ENCODE measurements at regions not wholly inside any gene's neighbourhood (a gene's known extent, or its start where the extent isn't known, plus 50 kb on each side); places are given as distances from the start of the nearest gene placed in this dataset.
A peak's percentile ranks its signal among the peaks of the same experiment; 100 is the strongest.

DNA sequence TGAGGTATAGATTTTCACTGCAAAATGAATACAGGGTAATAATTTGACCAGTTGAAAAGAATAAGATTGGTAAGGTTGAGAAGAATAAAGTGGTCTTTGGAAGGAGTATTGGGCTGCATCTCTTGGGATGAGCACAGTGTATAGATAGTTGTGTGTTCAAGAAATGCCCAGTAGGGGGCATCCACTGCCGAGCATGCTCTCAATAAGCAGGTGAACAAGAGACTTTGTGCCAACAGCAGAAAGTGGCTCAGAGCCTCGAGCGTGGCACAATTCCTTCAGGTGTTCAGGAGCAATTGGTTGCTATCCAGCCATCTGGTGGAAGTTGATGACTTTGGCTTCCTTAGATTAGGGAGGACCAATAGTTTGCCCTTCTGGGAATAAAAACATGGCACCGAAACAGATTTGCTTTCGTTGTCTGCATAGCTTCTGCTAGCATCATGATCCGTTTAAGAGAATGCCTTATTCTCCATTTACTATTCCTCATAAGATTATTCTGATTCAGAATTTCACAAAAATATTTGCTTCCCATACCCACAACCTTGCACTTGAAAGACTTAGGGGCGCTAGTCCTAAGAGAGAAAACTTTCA is 258.1 kb upstream of the NEIL3 start:
- H3K79me2 ChIP-seq (ENCODE audit: insufficient read depth, low read length) = no peaks in the 10 kb centered on the region
- no peaks in the 10 kb centered on the region for H3K9me3 ChIP-seq (ENCODE audit: insufficient read depth, low read depth, low read length)
- no peaks in the 10 kb centered on the region for H4K20me1 ChIP-seq (ENCODE audit: insufficient read depth, low read length, poor library complexity, severe bottlenecking)
- H3K9me2 ChIP-seq (replicated peaks; ENCODE audit: low read depth, low read length) = no peaks in the 10 kb centered on the region
- no peak for TF ChIP-seq EZH2phosphoT487 (IDR thresholded peaks at IDR 0.05; ENCODE audit: borderline replicate concordance)
- TF ChIP-seq, protein P1, sequence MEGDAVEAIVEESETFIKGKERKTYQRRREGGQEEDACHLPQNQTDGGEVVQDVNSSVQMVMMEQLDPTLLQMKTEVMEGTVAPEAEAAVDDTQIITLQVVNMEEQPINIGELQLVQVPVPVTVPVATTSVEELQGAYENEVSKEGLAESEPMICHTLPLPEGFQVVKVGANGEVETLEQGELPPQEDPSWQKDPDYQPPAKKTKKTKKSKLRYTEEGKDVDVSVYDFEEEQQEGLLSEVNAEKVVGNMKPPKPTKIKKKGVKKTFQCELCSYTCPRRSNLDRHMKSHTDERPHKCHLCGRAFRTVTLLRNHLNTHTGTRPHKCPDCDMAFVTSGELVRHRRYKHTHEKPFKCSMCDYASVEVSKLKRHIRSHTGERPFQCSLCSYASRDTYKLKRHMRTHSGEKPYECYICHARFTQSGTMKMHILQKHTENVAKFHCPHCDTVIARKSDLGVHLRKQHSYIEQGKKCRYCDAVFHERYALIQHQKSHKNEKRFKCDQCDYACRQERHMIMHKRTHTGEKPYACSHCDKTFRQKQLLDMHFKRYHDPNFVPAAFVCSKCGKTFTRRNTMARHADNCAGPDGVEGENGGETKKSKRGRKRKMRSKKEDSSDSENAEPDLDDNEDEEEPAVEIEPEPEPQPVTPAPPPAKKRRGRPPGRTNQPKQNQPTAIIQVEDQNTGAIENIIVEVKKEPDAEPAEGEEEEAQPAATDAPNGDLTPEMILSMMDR (conservative IDR thresholded peaks at IDR 0.05; ENCODE audit: low read length) = peak; percentile 76
- no peaks in the 10 kb centered on the region for H3K36me3 ChIP-seq (ENCODE audit: insufficient read depth, low read length)
- H3K4me3 ChIP-seq (ENCODE audit: low read length, poor library complexity, severe bottlenecking) = no peak overlapping the region
- H3F3A ChIP-seq (ENCODE audit: low read depth) = no peaks in the 10 kb centered on the region
- no peak overlapping the region for H3K9ac ChIP-seq (ENCODE audit: low read depth, low read length, poor library complexity, severe bottlenecking)
- H3K4me1 ChIP-seq (ENCODE audit: insufficient read depth, low read length, poor library complexity, severe bottlenecking) = no peaks in the 10 kb centered on the region
- H3K4me2 ChIP-seq (ENCODE audit: low read depth, low read length, poor library complexity, severe bottlenecking) = no peak overlapping the region
- H3K27me3 ChIP-seq (ENCODE audit: insufficient read depth, low read length, poor library complexity, severe bottlenecking) = no peaks in the 10 kb centered on the region
- H2AFZ ChIP-seq (ENCODE audit: low read length) = peak overlapping the region; percentile 57

DNA sequence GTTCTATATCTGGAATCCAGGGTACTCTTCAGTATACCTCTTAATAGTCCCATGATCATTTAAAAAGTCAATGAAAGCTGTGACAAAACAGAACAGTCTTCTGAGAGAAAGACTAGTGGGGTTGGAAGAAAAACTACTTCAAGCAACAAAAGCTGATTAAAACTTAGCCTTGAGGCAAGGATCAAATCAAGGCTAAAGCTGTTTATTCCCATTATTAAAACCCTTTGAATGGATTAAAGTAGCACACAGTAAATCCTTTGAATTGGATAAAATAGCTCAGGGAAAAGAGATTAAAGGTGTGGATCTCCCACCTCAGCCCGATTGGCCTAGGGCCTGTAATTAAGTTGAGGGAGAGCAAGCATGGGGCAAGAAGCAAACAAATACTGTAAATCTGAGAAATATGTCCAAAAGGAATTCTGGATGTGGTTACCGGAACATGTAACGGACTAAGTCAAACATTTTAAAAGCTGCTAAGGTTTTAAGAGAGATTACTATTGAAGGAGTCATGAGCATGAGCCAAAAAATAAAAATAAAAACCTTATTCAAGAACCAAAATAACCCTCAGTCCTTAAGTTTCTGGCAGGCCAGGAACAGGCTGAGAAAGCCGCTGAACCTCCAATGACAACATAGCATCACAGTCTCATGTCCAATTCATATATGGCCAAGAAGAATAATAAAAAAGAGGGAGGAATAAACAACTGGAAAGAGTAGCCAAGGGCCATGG is 257.3 kb upstream of the NEIL3 start:
- H3K4me2 ChIP-seq (ENCODE audit: low read depth, low read length, poor library complexity, severe bottlenecking) = no peak overlapping the region
- H4K20me1 ChIP-seq (ENCODE audit: insufficient read depth, low read length, poor library complexity, severe bottlenecking) = no peaks in the 10 kb centered on the region
- H3K4me3 ChIP-seq (ENCODE audit: low read length, poor library complexity, severe bottlenecking) = no peak overlapping the region
- H3K79me2 ChIP-seq (ENCODE audit: insufficient read depth, low read length) = no peaks in the 10 kb centered on the region
- H3F3A ChIP-seq (ENCODE audit: low read depth) = no peaks in the 10 kb centered on the region
- H3K9ac ChIP-seq (ENCODE audit: low read depth, low read length, poor library complexity, severe bottlenecking) = no peak overlapping the region
- H3K9me2 ChIP-seq (replicated peaks; ENCODE audit: low read depth, low read length) = no peaks in the 10 kb centered on the region
- peak overlapping the region; percentile 57 for H2AFZ ChIP-seq (ENCODE audit: low read length)
- H3K36me3 ChIP-seq (ENCODE audit: insufficient read depth, low read length) = no peaks in the 10 kb centered on the region
- H3K27me3 ChIP-seq (ENCODE audit: insufficient read depth, low read length, poor library complexity, severe bottlenecking) = no peaks in the 10 kb centered on the region
- no peaks in the 10 kb centered on the region for H3K4me1 ChIP-seq (ENCODE audit: insufficient read depth, low read length, poor library complexity, severe bottlenecking)
- TF ChIP-seq EZH2phosphoT487 (IDR thresholded peaks at IDR 0.05; ENCODE audit: borderline replicate concordance) = no peak
- TF ChIP-seq, protein P1 (conservative IDR thresholded peaks at IDR 0.05; ENCODE audit: low read length) = no peak
- H3K9me3 ChIP-seq (ENCODE audit: insufficient read depth, low read depth, low read length) = no peaks in the 10 kb centered on the region

DNA sequence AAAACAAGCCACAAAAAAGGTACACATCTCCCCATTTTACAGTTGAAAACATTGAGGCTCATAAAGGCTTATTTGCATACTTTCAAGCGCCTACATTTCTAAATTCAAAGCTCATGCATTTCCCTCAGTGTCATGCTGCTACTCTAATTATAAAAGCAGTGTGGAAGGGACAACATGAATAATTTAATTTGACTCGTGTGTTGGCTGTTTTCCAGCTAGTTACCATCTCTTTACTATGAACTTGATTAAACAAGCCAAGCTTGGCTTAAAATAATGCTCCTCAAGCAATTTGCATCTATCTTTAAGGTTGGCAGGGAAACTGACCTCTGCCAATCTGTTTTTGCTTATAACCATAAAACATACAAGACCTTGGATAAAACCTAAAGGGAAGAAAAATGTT is 252.5 kb upstream of the NEIL3 start:
- no peaks in the 10 kb centered on the region for H3K4me1 ChIP-seq (ENCODE audit: insufficient read depth, low read length, poor library complexity, severe bottlenecking)
- no peak for TF ChIP-seq EZH2phosphoT487 (IDR thresholded peaks at IDR 0.05; ENCODE audit: borderline replicate concordance)
- TF ChIP-seq, protein P1 (conservative IDR thresholded peaks at IDR 0.05; ENCODE audit: low read length) = no peak
- H3K9me3 ChIP-seq (ENCODE audit: insufficient read depth, low read depth, low read length) = no peaks in the 10 kb centered on the region
- no peaks in the 10 kb centered on the region for H4K20me1 ChIP-seq (ENCODE audit: insufficient read depth, low read length, poor library complexity, severe bottlenecking)
- H3K4me2 ChIP-seq (ENCODE audit: low read depth, low read length, poor library complexity, severe bottlenecking) = no peak overlapping the region
- H3K36me3 ChIP-seq (ENCODE audit: insufficient read depth, low read length) = no peaks in the 10 kb centered on the region
- no peak overlapping the region for H3K9ac ChIP-seq (ENCODE audit: low read depth, low read length, poor library complexity, severe bottlenecking)
- H3K4me3 ChIP-seq (ENCODE audit: low read length, poor library complexity, severe bottlenecking) = no peak overlapping the region
- H3K9me2 ChIP-seq (replicated peaks; ENCODE audit: low read depth, low read length) = no peaks in the 10 kb centered on the region
- H3K79me2 ChIP-seq (ENCODE audit: insufficient read depth, low read length) = no peaks in the 10 kb centered on the region
- H3F3A ChIP-seq (ENCODE audit: low read depth) = no peaks in the 10 kb centered on the region
- no peaks in the 10 kb centered on the region for H3K27me3 ChIP-seq (ENCODE audit: insufficient read depth, low read length, poor library complexity, severe bottlenecking)
- H2AFZ ChIP-seq (ENCODE audit: low read length) = no peak overlapping the region

All from Loucy (cell line).